Activated CD4-positive, alpha-beta T cell treated with anti-CD3 and anti-CD28 coated beads, Interleukin-2, amount 10 ng/mL, durations not matched to agents 7 days and 5 days (primary cell): ENCODE measurements at regions not wholly inside any gene's neighbourhood (a gene's known extent, or its start where the extent isn't known, plus 50 kb on each side); places are given as distances from the start of the nearest gene placed in this dataset.

ENCODE experiments used
- CTCF ChIA-PET: fragments of 350-600 bp; sonication (Branson Sonifier 250); formaldehyde crosslinking; loops from one replicate; lab custom pipeline; 2021; ENCODE audit warnings: antibody characterized with exemption; lab: Charles Lee
- POLR2A ChIA-PET: fragments of 350-600 bp; sonication (Branson Sonifier 250); formaldehyde crosslinking; loops from one replicate; lab custom pipeline; 2021; ENCODE audit warnings: antibody characterized with exemption; lab: Charles Lee
- DNase-seq: peaks from one replicate; pipeline ENCODE4 v3.0.0-alpha.2; 2020
- H3K27ac Mint-ChIP-seq: one replicate; pipeline ENCODE4 v1.8.0; 2021; ENCODE audit warnings: mild to moderate bottlenecking, moderate library complexity, mixed read lengths
- H3K27me3 Mint-ChIP-seq: one replicate; pipeline ENCODE4 v1.8.0; 2021; ENCODE audit warnings: mixed read lengths
- H3K36me3 Mint-ChIP-seq: one replicate; pipeline ENCODE4 v1.8.0; 2021; ENCODE audit warnings: low read depth, mixed read lengths
- H3K4me1 Mint-ChIP-seq: one replicate; pipeline ENCODE4 v1.8.0; 2021; ENCODE audit warnings: mixed read lengths
- H3K4me3 Mint-ChIP-seq: one replicate; pipeline ENCODE4 v1.8.0; 2021; ENCODE audit warnings: mild to moderate bottlenecking, moderate library complexity, mixed read lengths
- H3K9me3 Mint-ChIP-seq: one replicate; pipeline ENCODE4 v1.8.0; 2021; ENCODE audit warnings: mixed read lengths

GRCh38 chr4:108352664-108353308, 184.1 kb upstream of the LEF1 start:
- H3K36me3 Mint-ChIP-seq: peaks cover 6% of the 10 kb centered on the region
- peaks cover 40% of the 10 kb centered on the region for H3K4me1 Mint-ChIP-seq
- H3K9me3 Mint-ChIP-seq: peaks cover 4% of the 10 kb centered on the region
- DNase-seq: no peak
- ChIA-PET CTCF (interaction anchor here (1.0 to 1.3 kb wide), 2 partner anchors 10 to 13 kb away, joined by 3 read pairs; no protein-coding TSS in a partner anchor), POLR2A (no interaction called here)
- H3K27ac Mint-ChIP-seq: no peak overlapping the region
- H3K27me3 Mint-ChIP-seq: peaks cover 4% of the 10 kb centered on the region
- H3K4me3 Mint-ChIP-seq: no peak overlapping the region

GRCh38 chr4:108351791-108352190, 183.1 kb upstream of the LEF1 start:
- CTCF ChIA-PET: interaction anchor here (0.7 to 1.0 kb wide), 2 partner anchors 9 to 221 kb away, joined by 3 read pairs; no protein-coding TSS in a partner anchor
- peaks cover 6% of the 10 kb centered on the region for H3K9me3 Mint-ChIP-seq
- POLR2A ChIA-PET: no interaction called here

GRCh38 chr4:108350332-108350731, 181.6 kb upstream of the LEF1 start:
- Mint-ChIP-seq H3K4me1 (peaks cover 37% of the 10 kb centered on the region), H3K4me3 (no peak overlapping the region), H3K36me3 (peaks cover 5% of the 10 kb centered on the region), H3K27ac (no peak overlapping the region), H3K9me3 (peaks cover 6% of the 10 kb centered on the region), H3K27me3 (peaks cover 4% of the 10 kb centered on the region)
- no peak for DNase-seq
- ChIA-PET POLR2A (no interaction called here), CTCF (interaction anchor here (0.9 kb wide), 1 partner anchor 8 kb away, joined by 3 read pairs; no protein-coding TSS in a partner anchor)

More at GRCh38 chr4:108351791-108352190, 183.1 kb upstream of the LEF1 start:
- H3K27ac Mint-ChIP-seq: no peak overlapping the region
- H3K27me3 Mint-ChIP-seq: peaks cover 4% of the 10 kb centered on the region
- DNase-seq: no peak
- H3K4me3 Mint-ChIP-seq: no peak overlapping the region
- peaks cover 37% of the 10 kb centered on the region for H3K4me1 Mint-ChIP-seq
- peaks cover 6% of the 10 kb centered on the region for H3K36me3 Mint-ChIP-seq

GRCh38 chr4:108346818-108347210, 178.1 kb upstream of the LEF1 start:
- ChIA-PET POLR2A (interaction anchor here (0.5 kb wide), 1 partner anchor 939 kb away, joined by 3 read pairs; no protein-coding TSS in a partner anchor), CTCF (interaction anchor here (1.0 to 1.9 kb wide), 3 partner anchors 20 to 169 kb away, joined by 3 to 6 read pairs (median 3); no protein-coding TSS in a partner anchor)
- H3K9me3 Mint-ChIP-seq: peaks cover 9% of the 10 kb centered on the region

GRCh38 chr4:108345862-108346817, 177.4 kb upstream of the LEF1 start:
- H3K4me3 Mint-ChIP-seq: no peak overlapping the region
- ChIA-PET POLR2A (interaction anchor here (0.5 kb wide), 1 partner anchor 940 kb away, joined by 3 read pairs; no protein-coding TSS in a partner anchor), CTCF (interaction anchor here (1.0 to 1.9 kb wide), 5 partner anchors 10 to 169 kb away, joined by 3 to 6 read pairs (median 3); no protein-coding TSS in a partner anchor)
- no peak for DNase-seq
- peaks cover 51% of the 10 kb centered on the region for H3K4me1 Mint-ChIP-seq
- peaks cover 12% of the 10 kb centered on the region for H3K9me3 Mint-ChIP-seq
- peaks cover 8% of the 10 kb centered on the region for H3K36me3 Mint-ChIP-seq
- peak overlapping the region; percentile 6 for H3K27ac Mint-ChIP-seq
- H3K27me3 Mint-ChIP-seq: no peaks in the 10 kb centered on the region

More at GRCh38 chr4:108346818-108347210, 178.1 kb upstream of the LEF1 start:
- H3K27ac Mint-ChIP-seq: no peak overlapping the region
- peaks cover 8% of the 10 kb centered on the region for H3K36me3 Mint-ChIP-seq
- no peak for DNase-seq
- no peak overlapping the region for H3K4me3 Mint-ChIP-seq
- H3K4me1 Mint-ChIP-seq: peaks cover 47% of the 10 kb centered on the region
- H3K27me3 Mint-ChIP-seq: no peaks in the 10 kb centered on the region

- ChIA-PET CTCF (interaction anchor here (0.5 to 1.9 kb wide), 8 partner anchors 8 to 219 kb away, joined by 3 to 8 read pairs (median 4); no protein-coding TSS in a partner anchor), POLR2A (interaction anchor here (0.6 kb wide), 1 partner anchor 307 kb away, joined by 3 read pairs; no protein-coding TSS in a partner anchor)
- DNase-seq: peak; percentile 55
- H3K36me3 Mint-ChIP-seq: peaks cover 5% of the 10 kb centered on the region
- H3K9me3 Mint-ChIP-seq: peaks cover 8% of the 10 kb centered on the region
- H3K4me1 Mint-ChIP-seq: peaks cover 61% of the 10 kb centered on the region
- H3K4me3 Mint-ChIP-seq: no peak overlapping the region
- peak overlapping the region; percentile 88 for H3K27ac Mint-ChIP-seq
- H3K27me3 Mint-ChIP-seq: no peaks in the 10 kb centered on the region
These were observed 173.7 kb upstream of the LEF1 start for GRCh38 chr4:108342325-108342970.

GRCh38 chr4:108337923-108338322, 169.2 kb upstream of the LEF1 start:
- Mint-ChIP-seq H3K27ac (no peak overlapping the region), H3K4me3 (no peak overlapping the region), H3K36me3 (peaks cover 2% of the 10 kb centered on the region), H3K27me3 (peaks cover 2% of the 10 kb centered on the region), H3K4me1 (peaks cover 24% of the 10 kb centered on the region), H3K9me3 (peaks cover 6% of the 10 kb centered on the region)
- no peak for DNase-seq
- ChIA-PET POLR2A (no interaction called here), CTCF (no interaction called here)

- H3K4me1 Mint-ChIP-seq: peaks cover 10% of the 10 kb centered on the region
- ChIA-PET POLR2A (no interaction called here), CTCF (no interaction called here)
- DNase-seq: no peak
- H3K36me3 Mint-ChIP-seq: no peaks in the 10 kb centered on the region
- H3K27me3 Mint-ChIP-seq: peaks cover 8% of the 10 kb centered on the region
- H3K4me3 Mint-ChIP-seq: no peak overlapping the region
- H3K9me3 Mint-ChIP-seq: no peaks in the 10 kb centered on the region
- H3K27ac Mint-ChIP-seq: no peak overlapping the region
These were observed 167.3 kb upstream of the LEF1 start for GRCh38 chr4:108336076-108336475.

- POLR2A ChIA-PET: no interaction called here
- Mint-ChIP-seq H3K36me3 (no peaks in the 10 kb centered on the region), H3K4me1 (peaks cover 7% of the 10 kb centered on the region), H3K4me3 (no peak overlapping the region), H3K27me3 (peaks cover 12% of the 10 kb centered on the region), H3K9me3 (no peaks in the 10 kb centered on the region), H3K27ac (no peak overlapping the region)
- DNase-seq: no peak
- CTCF ChIA-PET: no interaction called here
These were observed 166.3 kb upstream of the LEF1 start for GRCh38 chr4:108335081-108335480.

- Mint-ChIP-seq H3K27me3 (peaks cover 14% of the 10 kb centered on the region), H3K27ac (no peak overlapping the region), H3K9me3 (no peaks in the 10 kb centered on the region), H3K4me3 (no peak overlapping the region), H3K36me3 (no peaks in the 10 kb centered on the region), H3K4me1 (peaks cover 7% of the 10 kb centered on the region)
- no peak for DNase-seq
- ChIA-PET POLR2A (no interaction called here), CTCF (no interaction called here)
These were observed 165.3 kb upstream of the LEF1 start for GRCh38 chr4:108334031-108334430.

- Mint-ChIP-seq H3K36me3 (no peaks in the 10 kb centered on the region), H3K27ac (no peak overlapping the region), H3K27me3 (peaks cover 15% of the 10 kb centered on the region), H3K4me1 (peaks cover 10% of the 10 kb centered on the region), H3K9me3 (no peaks in the 10 kb centered on the region), H3K4me3 (no peak overlapping the region)
- POLR2A ChIA-PET: no interaction called here
- no peak for DNase-seq
- CTCF ChIA-PET: interaction anchor here (1.4 kb wide), 1 partner anchor 10 kb away, joined by 4 read pairs; no protein-coding TSS in a partner anchor
These were observed 164.7 kb upstream of the LEF1 start for GRCh38 chr4:108333353-108333942.
